Thyroid gland (tissue), 4 donors: ENCODE measurements at regions not wholly inside any gene's neighbourhood (a gene's known extent, or its start where the extent isn't known, plus 50 kb on each side); places are given as distances from the start of the nearest gene placed in this dataset.

Experiments used
- DNase-seq, 2 donors: peaks; one replicate each; pipeline ENCODE4 v3.0.0-alpha.2; 2019
- H3K27ac ChIP-seq, 3 donors: fragments of 200-600 bp; sonication (generic); 1 replicate in 2 of 3; 2 replicates in 1 of 3; pipeline ENCODE4 v1.5.1; 2016 to 2019; ENCODE audit warnings: mild to moderate bottlenecking in 1 of 3, moderate library complexity in 1 of 3
- H3K27me3 ChIP-seq: fragments of 200-600 bp; sonication (generic); one replicate; pipeline ENCODE4 v1.5.1; 2019
- H3K36me3 ChIP-seq, 2 donors: fragments of 200-600 bp; sonication (generic); one replicate each; pipeline ENCODE4 v1.5.1; 2016 to 2019
- H3K4me1 ChIP-seq, 2 donors: fragments of 200-600 bp; sonication (generic); one replicate each; pipeline ENCODE4 v1.5.1; 2017 to 2019
- H3K4me3 ChIP-seq, 3 donors: fragments of 200-600 bp; sonication (generic); replicated peaks in 1 of 3; 1 replicate in 2 of 3; 2 replicates in 1 of 3; pipeline ENCODE4 v1.5.1; 2016; ENCODE audit warnings: mild to moderate bottlenecking in 1 of 3
- H3K9me3 ChIP-seq: fragments of 200-600 bp; sonication (generic); one replicate; pipeline ENCODE4 v1.5.1; 2017
- CTCF ChIP-seq, 6 experiments: fragments of 200-600 bp in 3 of 6; fragments of 450-650 bp in 3 of 6; sonication (generic) in 3 of 6; IDR thresholded peaks; one replicate each; pipeline ENCODE4 v1.5.1; 2016 to 2019; ENCODE audit warnings: antibody characterized with exemption in 6 of 6, mild to moderate bottlenecking in 2 of 6, inconsistent platforms in 1 of 6, moderate library complexity in 1 of 6
- POLR2A ChIP-seq, 2 donors: fragments of 450-650 bp; IDR thresholded peaks; one replicate each; pipeline ENCODE4 v1.6.1; 2017; ENCODE audit warnings: antibody characterized with exemption in 2 of 2, mild to moderate bottlenecking in 2 of 2, moderate library complexity in 1 of 2
- WGBS, 2 donors: methylation state at CpG; one replicate each; pipeline ENCODE4 v1.1.5; 2017; 5-methylcytosine and 5-hydroxymethylcytosine counted together
- intact Hi-C: fragments of 100-400 bp; cut with DNase I; formaldehyde crosslinking; loops from one replicate; pipeline ENCODE4 v1.15.1; 2023

DNA sequence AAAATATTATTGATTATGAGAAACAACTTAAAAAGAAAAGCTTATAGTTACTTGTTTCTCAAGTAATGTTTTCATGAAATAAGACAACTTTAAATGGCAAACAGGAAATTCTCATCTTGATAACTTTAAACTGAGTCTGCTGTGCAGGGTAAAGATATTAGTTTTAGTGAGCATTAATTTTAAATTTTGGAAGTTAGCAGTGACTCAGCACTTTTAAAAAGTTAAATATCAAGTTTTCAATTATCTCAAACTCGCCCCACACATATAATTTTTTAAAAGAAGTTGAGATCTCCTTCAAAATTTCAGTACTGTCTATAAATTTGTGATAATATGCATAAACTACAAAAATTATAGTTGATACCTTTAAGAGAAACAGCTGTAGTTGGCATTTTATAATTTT lies 337.3 kb upstream of the NT5E start:
- no peaks in the 10 kb centered on the region for H3K9me3 ChIP-seq
- H3K4me3 ChIP-seq, result no peak overlapping the region
- WGBS, 2 donors, result 84 to 89% methylated on average over 1 of the region's 1 CpG
- no peak for DNase-seq
- no peaks in the 10 kb centered on the region for H3K36me3 ChIP-seq
- intact Hi-C loops, result no loop called here
- H3K27me3 ChIP-seq, result no peaks in the 10 kb centered on the region
- no peaks in the 10 kb centered on the region for H3K4me1 ChIP-seq
- TF ChIP-seq CTCF (IDR thresholded peaks at IDR 0.05), result no peak
- no peak for TF ChIP-seq POLR2A (IDR thresholded peaks at IDR 0.05)
- no peak overlapping the region for H3K27ac ChIP-seq

DNA sequence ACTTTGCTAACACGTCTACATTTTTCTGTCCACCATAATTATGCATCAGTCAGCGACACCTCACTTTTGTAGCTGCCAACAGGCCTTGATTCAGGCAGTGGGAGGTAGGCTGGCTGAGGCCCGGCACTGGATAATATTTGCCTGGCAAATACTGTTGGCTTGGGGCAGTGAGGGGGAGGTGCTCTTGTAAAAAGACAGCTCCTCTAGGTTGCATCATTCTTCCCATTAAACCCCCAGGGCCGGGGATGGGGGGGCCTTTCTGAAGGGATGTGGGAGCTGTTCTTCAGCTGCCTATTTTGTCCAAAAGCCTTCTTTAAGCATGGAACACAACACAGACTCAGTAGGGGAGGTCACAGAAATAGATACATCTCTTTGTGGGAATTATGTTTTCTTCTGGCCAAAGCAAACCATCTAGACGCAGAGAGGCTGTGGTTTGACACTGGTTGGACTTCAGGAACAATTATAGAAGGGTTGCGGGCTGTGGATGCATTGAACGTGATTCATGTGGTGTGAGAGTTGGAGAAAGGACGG lies 338.3 kb upstream of the NT5E start:
- no peaks in the 10 kb centered on the region for H3K9me3 ChIP-seq
- 74 to 81% methylated on average over 8 of the region's 8 CpGs for WGBS, 2 donors
- no peaks in the 10 kb centered on the region for H3K36me3 ChIP-seq
- H3K4me1 ChIP-seq, result no peaks in the 10 kb centered on the region
- no peaks in the 10 kb centered on the region for H3K27me3 ChIP-seq
- no peak overlapping the region for H3K27ac ChIP-seq
- no peak for DNase-seq
- intact Hi-C loops, result no loop called here
- no peak overlapping the region for H3K4me3 ChIP-seq
- TF ChIP-seq POLR2A (IDR thresholded peaks at IDR 0.05) (no peak), CTCF (IDR thresholded peaks at IDR 0.05) (no peak)

- Histone ChIP-seq H3K27ac (no peak overlapping the region), H3K36me3 (no peaks in the 10 kb centered on the region), H3K4me1 (no peaks in the 10 kb centered on the region), H3K27me3 (no peaks in the 10 kb centered on the region), H3K4me3 (no peak overlapping the region), H3K9me3 (no peaks in the 10 kb centered on the region)
- TF ChIP-seq CTCF (IDR thresholded peaks at IDR 0.05) (no peak), POLR2A (IDR thresholded peaks at IDR 0.05) (no peak)
- DNase-seq, result no peak
- WGBS, 2 donors, result 82 to 83% methylated on average over 2 of the region's 2 CpGs
- intact Hi-C loops, result no loop called here
Observed at GRCh38 chr6:85110943-85111342, 338.9 kb upstream of the NT5E start.

GRCh38 chr6:85107701-85108100 lies 342.2 kb upstream of the NT5E start:
- H3K27me3 ChIP-seq, result no peaks in the 10 kb centered on the region
- H3K4me1 ChIP-seq, result no peaks in the 10 kb centered on the region
- WGBS, 2 donors, result 70 to 88% methylated on average over 1 of the region's 1 CpG
- H3K27ac ChIP-seq, result no peak overlapping the region
- H3K36me3 ChIP-seq, result no peaks in the 10 kb centered on the region
- intact Hi-C loops, result no loop called here
- H3K4me3 ChIP-seq, result no peak overlapping the region
- H3K9me3 ChIP-seq, result no peaks in the 10 kb centered on the region
- TF ChIP-seq POLR2A (IDR thresholded peaks at IDR 0.05) (no peak), CTCF (IDR thresholded peaks at IDR 0.05) (no peak)
- DNase-seq, result no peak

DNA sequence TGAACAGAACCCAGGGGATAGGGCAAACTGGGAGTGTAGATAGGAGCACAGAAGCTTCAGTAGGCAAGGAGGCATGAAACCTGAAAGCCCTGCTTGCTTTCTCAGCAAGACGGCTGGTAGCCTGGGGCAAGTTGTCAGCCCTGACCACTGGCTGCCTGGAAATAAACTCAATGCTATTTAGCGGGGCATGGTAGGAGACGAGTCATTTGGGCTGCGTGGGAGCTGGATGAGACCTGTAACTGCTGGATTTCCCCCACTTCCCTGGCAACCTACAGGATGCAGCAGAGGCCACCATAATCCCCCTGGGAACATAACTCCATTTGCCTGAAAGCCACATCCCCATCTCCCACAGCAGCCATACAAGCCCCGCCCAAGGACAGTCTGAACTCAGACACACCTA lies 332.6 kb upstream of the TBX18 start:
- H3K9me3 ChIP-seq, result no peaks in the 10 kb centered on the region
- no peak overlapping the region for H3K4me3 ChIP-seq
- no peak for TF ChIP-seq CTCF (IDR thresholded peaks at IDR 0.05)
- TF ChIP-seq POLR2A (IDR thresholded peaks at IDR 0.05), result no peak
- no peak for DNase-seq
- WGBS, 2 donors, result 81 to 94% methylated on average over 5 of the region's 5 CpGs
- intact Hi-C loops, result no loop called here
- H3K36me3 ChIP-seq, result no peaks in the 10 kb centered on the region
- H3K27ac ChIP-seq, result no peak overlapping the region
- no peaks in the 10 kb centered on the region for H3K27me3 ChIP-seq
- no peaks in the 10 kb centered on the region for H3K4me1 ChIP-seq
